ENCODE measurements at regions not wholly inside any gene's neighbourhood (a gene's known extent, or its start where the extent isn't known, plus 50 kb on each side); places are given as distances from the start of the nearest gene placed in this dataset.
"Not testable (repeated sequence)": the region's sequence is repeated elsewhere in the genome, so short reads cannot be mapped to it uniquely, and the experiment has no call there.

DNA sequence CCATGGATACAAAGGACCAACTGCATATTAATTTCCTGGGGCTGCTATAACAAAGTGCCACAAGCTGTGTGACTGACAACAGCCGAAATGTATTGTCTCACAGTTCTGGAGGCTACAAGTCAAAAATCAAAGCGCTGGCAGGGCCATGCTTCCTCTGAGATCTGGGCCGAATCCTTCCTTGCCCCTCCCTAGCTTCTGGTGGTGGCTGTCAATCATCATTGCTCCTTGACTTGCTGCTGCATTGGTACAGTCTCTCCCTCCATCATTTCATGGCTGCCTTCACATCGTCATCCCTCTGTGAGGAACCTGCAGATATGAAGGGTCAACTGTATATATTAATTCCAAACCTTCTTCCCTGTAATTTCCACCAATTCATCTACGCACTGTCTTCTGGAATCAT, 118.3 kb downstream of the EXOC5 start:
- Mint-ChIP-seq H3K27ac (no peak overlapping the region), H3K4me3 (no peak overlapping the region)
- CTCF ChIA-PET, result no interaction called here

GRCh38 chr14:57139173-57139572, 129.5 kb downstream of the EXOC5 start:
- CTCF ChIA-PET, result no interaction called here
- Mint-ChIP-seq H3K36me3 (no peaks in the 10 kb centered on the region), H3K27me3 (peaks cover 2% of the 10 kb centered on the region), H3K4me3 (no peak overlapping the region), H3K27ac (no peak overlapping the region), H3K9me3 (ENCODE audit: low read depth) (no peaks in the 10 kb centered on the region), H3K4me1 (no peaks in the 10 kb centered on the region)
- DNase-seq (no peak), ATAC-seq (no peak)

More for the DNA sequence above, 118.3 kb downstream of the EXOC5 start:
- no peak for DNase-seq
- Mint-ChIP-seq H3K9me3 (ENCODE audit: low read depth) (no peaks in the 10 kb centered on the region), H3K27me3 (no peaks in the 10 kb centered on the region), H3K36me3 (no peaks in the 10 kb centered on the region), H3K4me1 (no peaks in the 10 kb centered on the region)
- ATAC-seq, result no peak

- CTCF ChIA-PET, result interaction anchor here (0.7 kb wide), 1 partner anchor 530 kb away, joined by 4 read pairs; no protein-coding TSS in a partner anchor
- DNase-seq, result no peak
- H3K36me3 Mint-ChIP-seq, result no peaks in the 10 kb centered on the region
- no peak for ATAC-seq
- no peak overlapping the region for H3K4me3 Mint-ChIP-seq
- H3K9me3 Mint-ChIP-seq (ENCODE audit: low read depth), result no peaks in the 10 kb centered on the region
- peaks cover 2% of the 10 kb centered on the region for H3K27me3 Mint-ChIP-seq
- H3K27ac Mint-ChIP-seq, result no peak overlapping the region
- no peaks in the 10 kb centered on the region for H3K4me1 Mint-ChIP-seq
Observed at GRCh38 chr14:57136669-57137328, 131.9 kb downstream of the EXOC5 start.

DNA sequence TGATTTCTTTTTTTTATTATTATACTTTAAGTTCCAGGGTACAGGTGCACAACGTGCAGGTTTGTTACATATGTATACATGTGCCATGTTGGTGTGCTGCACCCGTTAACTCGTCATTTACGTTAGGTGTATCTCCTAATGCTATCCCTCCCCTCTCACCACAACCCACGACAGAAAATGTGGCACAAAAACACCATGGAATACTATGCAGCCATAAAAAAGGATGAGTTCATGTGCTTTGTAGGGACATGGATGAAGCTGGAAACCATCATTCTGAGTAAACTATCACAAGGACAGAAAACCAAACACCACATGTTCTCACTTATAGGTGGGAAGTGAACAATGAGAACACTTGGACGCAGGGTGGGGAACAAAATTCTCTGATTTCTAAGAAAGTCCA, 140.9 kb downstream of the EXOC5 start:
- H3K4me3 Mint-ChIP-seq, result not testable (repeated sequence)

GRCh38 chr14:57122129-57122528, 146.6 kb downstream of the EXOC5 start:
- no peak overlapping the region for H3K27ac Mint-ChIP-seq
- no peak overlapping the region for H3K4me3 Mint-ChIP-seq
- CTCF ChIA-PET, result no interaction called here
- no peaks in the 10 kb centered on the region for H3K36me3 Mint-ChIP-seq
- H3K4me1 Mint-ChIP-seq, result no peaks in the 10 kb centered on the region
- peaks cover 14% of the 10 kb centered on the region for H3K27me3 Mint-ChIP-seq
- H3K9me3 Mint-ChIP-seq (ENCODE audit: low read depth), result no peaks in the 10 kb centered on the region
- DNase-seq (no peak), ATAC-seq (no peak)

More for the DNA sequence above, 140.9 kb downstream of the EXOC5 start:
- CTCF ChIA-PET; H3K9me3 Mint-ChIP-seq (ENCODE audit: low read depth); ATAC-seq; H3K4me1 Mint-ChIP-seq; H3K36me3 Mint-ChIP-seq; H3K27ac Mint-ChIP-seq; DNase-seq; H3K27me3 Mint-ChIP-seq: not testable (repeated sequence)

DNA sequence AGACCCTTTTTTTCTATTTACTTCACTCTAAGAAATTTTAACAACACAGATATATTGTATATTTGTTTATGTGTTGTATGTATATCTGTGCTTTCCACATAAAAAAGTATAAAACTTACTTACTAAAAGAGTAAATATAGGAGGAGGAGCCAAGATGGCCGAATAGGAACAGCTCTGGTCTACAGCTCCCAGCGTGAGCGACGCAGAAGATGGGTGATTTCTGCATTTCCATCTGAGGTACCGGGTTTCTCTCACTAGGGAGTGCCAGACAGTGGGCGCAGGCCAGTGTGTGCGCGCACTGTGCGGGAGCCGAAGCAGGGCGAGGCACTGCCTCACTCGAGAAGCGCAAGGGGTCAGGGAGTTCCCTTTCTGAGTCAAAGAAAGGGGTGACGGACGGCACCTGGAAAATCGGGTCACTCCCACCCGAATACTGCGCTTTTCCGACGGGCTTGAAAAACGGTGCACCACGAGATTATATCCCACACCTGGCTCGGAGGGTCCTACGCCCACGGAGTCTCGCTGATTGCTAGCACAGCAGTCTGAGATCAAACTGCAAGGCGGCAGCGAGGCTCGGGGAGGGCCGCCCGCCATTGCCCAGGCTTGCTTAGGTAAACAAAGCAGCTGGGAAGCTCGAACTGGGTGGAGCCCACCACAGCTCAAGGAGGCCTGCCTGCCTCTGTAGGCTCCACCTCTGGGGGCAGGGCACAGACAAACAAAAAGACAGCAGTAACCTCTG, 156.5 kb downstream of the EXOC5 start:
- H3K4me3 Mint-ChIP-seq; H3K36me3 Mint-ChIP-seq; H3K4me1 Mint-ChIP-seq; DNase-seq; ATAC-seq; CTCF ChIA-PET; H3K27me3 Mint-ChIP-seq; H3K9me3 Mint-ChIP-seq (ENCODE audit: low read depth); H3K27ac Mint-ChIP-seq: not testable (repeated sequence)

DNA sequence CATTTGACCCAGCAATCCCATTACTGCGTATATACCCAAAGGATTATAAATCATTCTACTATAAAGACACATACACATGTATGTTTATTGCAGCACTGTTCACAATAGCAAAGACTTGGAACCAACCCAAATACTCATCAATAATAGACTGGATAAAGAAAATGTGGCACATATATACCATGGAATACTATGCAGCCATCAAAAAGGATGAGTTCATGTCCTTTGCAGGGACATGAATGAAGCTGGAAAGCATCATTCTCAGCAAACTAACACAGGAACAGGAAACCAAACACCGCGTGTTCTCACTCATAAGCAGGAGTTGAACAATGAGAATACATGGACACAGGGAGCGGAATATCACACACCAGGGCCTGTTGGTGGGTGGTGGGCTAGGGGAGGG, 158.3 kb downstream of the EXOC5 start:
- H3K36me3 Mint-ChIP-seq; H3K4me1 Mint-ChIP-seq; H3K9me3 Mint-ChIP-seq (ENCODE audit: low read depth); CTCF ChIA-PET; ATAC-seq; H3K27me3 Mint-ChIP-seq; H3K27ac Mint-ChIP-seq; H3K4me3 Mint-ChIP-seq; DNase-seq: not testable (repeated sequence)

- Mint-ChIP-seq H3K4me3 (no peak overlapping the region), H3K36me3 (no peaks in the 10 kb centered on the region), H3K27me3 (no peaks in the 10 kb centered on the region), H3K9me3 (ENCODE audit: low read depth) (no peaks in the 10 kb centered on the region), H3K4me1 (no peaks in the 10 kb centered on the region), H3K27ac (no peak overlapping the region)
- no peak for DNase-seq
- CTCF ChIA-PET, result no interaction called here
- ATAC-seq, result no peak
Observed at GRCh38 chr14:57091030-57091608, 177.6 kb downstream of the EXOC5 start.

GRCh38 chr14:57089901-57090300, 178.8 kb downstream of the EXOC5 start:
- no peaks in the 10 kb centered on the region for H3K27me3 Mint-ChIP-seq
- no peak for DNase-seq
- CTCF ChIA-PET, result no interaction called here
- H3K27ac Mint-ChIP-seq, result no peak overlapping the region
- no peaks in the 10 kb centered on the region for H3K36me3 Mint-ChIP-seq
- H3K9me3 Mint-ChIP-seq (ENCODE audit: low read depth), result no peaks in the 10 kb centered on the region
- no peak overlapping the region for H3K4me3 Mint-ChIP-seq
- no peaks in the 10 kb centered on the region for H3K4me1 Mint-ChIP-seq
- ATAC-seq, result no peak

DNA sequence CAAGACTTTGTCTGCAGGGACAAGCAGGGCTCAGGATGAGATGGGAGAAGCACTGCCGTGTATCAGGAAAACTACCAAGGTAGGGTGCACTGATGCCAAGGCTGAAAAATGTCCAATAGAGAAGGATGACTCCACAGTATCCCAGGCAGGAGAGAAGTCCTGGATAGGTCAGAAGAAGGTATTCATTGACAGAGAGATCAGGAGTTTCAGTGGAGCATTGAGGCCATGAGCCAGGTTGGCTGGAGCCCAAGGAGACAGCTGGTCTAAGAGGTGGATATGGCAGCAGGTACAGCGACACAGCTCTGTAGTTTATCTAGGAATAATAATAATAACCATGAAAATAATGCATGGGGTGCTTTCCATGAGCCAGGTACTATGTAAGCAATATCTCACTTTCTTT, 180.9 kb downstream of the EXOC5 start:
- DNase-seq, result no peak
- H3K36me3 Mint-ChIP-seq, result no peaks in the 10 kb centered on the region
- no peak overlapping the region for H3K27ac Mint-ChIP-seq
- H3K9me3 Mint-ChIP-seq (ENCODE audit: low read depth), result no peaks in the 10 kb centered on the region
- no peak for ATAC-seq
- H3K27me3 Mint-ChIP-seq, result no peaks in the 10 kb centered on the region
- H3K4me1 Mint-ChIP-seq, result no peaks in the 10 kb centered on the region
- CTCF ChIA-PET, result no interaction called here
- no peak overlapping the region for H3K4me3 Mint-ChIP-seq

- Mint-ChIP-seq H3K27ac (no peak overlapping the region), H3K4me3 (no peak overlapping the region), H3K9me3 (ENCODE audit: low read depth) (no peaks in the 10 kb centered on the region), H3K27me3 (peaks cover 2% of the 10 kb centered on the region), H3K4me1 (no peaks in the 10 kb centered on the region), H3K36me3 (no peaks in the 10 kb centered on the region)
- CTCF ChIA-PET, result no interaction called here
- DNase-seq (no peak), ATAC-seq (no peak)
Observed at GRCh38 chr14:57086271-57087162, 182.2 kb downstream of the EXOC5 start.

DNA sequence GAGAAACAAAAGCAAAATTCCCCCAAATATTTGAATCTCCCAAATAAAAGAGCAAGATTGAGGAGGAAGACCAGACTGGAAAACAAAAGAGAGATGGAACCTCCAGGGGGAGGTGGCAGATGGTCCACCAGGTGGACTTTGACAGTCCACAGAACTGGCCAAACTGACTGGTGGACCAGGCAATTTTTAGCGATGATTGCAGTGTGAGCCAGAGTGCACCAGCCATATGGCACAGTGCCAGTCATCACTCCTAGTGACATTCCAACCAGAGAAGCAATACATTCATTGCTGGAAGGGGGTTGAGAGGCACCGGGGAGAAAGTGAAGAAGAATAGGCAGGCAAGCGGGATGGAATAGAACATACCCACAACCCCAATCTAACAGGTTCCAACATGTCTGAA, 182.9 kb downstream of the EXOC5 start:
- ATAC-seq, result no peak
- no peak for DNase-seq
- Mint-ChIP-seq H3K9me3 (ENCODE audit: low read depth) (no peaks in the 10 kb centered on the region), H3K27ac (no peak overlapping the region), H3K36me3 (no peaks in the 10 kb centered on the region), H3K27me3 (peaks cover 3% of the 10 kb centered on the region), H3K4me3 (no peak overlapping the region), H3K4me1 (no peaks in the 10 kb centered on the region)
- CTCF ChIA-PET, result no interaction called here

DNA sequence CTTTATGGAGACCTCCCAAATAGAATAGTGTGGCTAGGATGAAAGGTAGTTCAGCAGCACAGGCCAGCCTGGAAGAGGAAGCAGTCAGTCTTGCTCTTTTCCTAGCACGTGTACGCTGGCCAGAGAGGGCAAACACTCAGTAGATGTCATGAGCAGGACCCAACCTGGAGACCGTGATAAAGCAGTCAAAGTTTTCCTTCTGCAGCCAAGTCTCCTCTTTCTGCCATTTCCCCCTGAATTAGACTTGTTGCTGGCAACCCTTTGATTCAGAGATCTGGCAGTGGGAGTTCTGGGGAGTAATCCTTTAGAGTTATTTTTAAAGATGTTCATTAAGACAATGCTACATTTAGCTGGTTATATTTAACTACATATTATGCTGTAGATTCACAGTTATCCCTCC, 183.7 kb downstream of the EXOC5 start:
- Mint-ChIP-seq H3K27ac (no peak overlapping the region), H3K27me3 (peaks cover 3% of the 10 kb centered on the region), H3K4me3 (no peak overlapping the region), H3K9me3 (ENCODE audit: low read depth) (no peaks in the 10 kb centered on the region), H3K4me1 (no peaks in the 10 kb centered on the region), H3K36me3 (no peaks in the 10 kb centered on the region)
- no peak for ATAC-seq
- CTCF ChIA-PET, result no interaction called here
- no peak for DNase-seq
